Left ventricle myocardium inferior (tissue), 1 donor: ENCODE measurements at regions not wholly inside any gene's neighbourhood (a gene's known extent, or its start where the extent isn't known, plus 50 kb on each side); places are given as distances from the start of the nearest gene placed in this dataset.
"Not testable (repeated sequence)": the region's sequence is repeated elsewhere in the genome, so short reads cannot be mapped to it uniquely, and the experiment has no call there.

Experiments used
- DNase-seq: peaks from one replicate; pipeline ENCODE4 v3.0.0-alpha.2; 2020
- H3K27ac ChIP-seq: fragments of 200-600 bp; replicated peaks from 2 replicates; pipeline ENCODE4 v1.8.0; 2021
- H3K27me3 ChIP-seq: fragments of 200-600 bp; 2 replicates; pipeline ENCODE4 v1.8.0; 2021; ENCODE audit warnings: low read depth
- H3K36me3 ChIP-seq: fragments of 200-600 bp; 2 replicates; pipeline ENCODE4 v1.8.0; 2021
- H3K4me1 ChIP-seq: fragments of 200-600 bp; 2 replicates; pipeline ENCODE4 v1.8.0; 2021
- H3K4me3 ChIP-seq: fragments of 200-600 bp; 2 replicates; pipeline ENCODE4 v1.8.0; 2021; ENCODE audit warnings: mild to moderate bottlenecking, moderate library complexity
- H3K9me3 ChIP-seq: fragments of 200-600 bp; replicated peaks from 2 replicates; pipeline ENCODE4 v1.8.0; 2021
- CTCF ChIP-seq: fragments of 200-600 bp; IDR thresholded peaks from 2 replicates; pipeline ENCODE4 v1.8.0; 2021; ENCODE audit warnings: antibody characterized with exemption, mild to moderate bottlenecking, borderline replicate concordance
- intact Hi-C: fragments of 100-400 bp; cut with micrococcal nuclease; formaldehyde crosslinking; loops from one replicate; pipeline ENCODE4 v1.11.0; 2022
- donor health status: DM: no; HTN: yes; CAD: no; lungs with severe emphysema.

- Histone ChIP-seq H3K36me3 (no peaks in the 10 kb centered on the region), H3K4me1 (no peaks in the 10 kb centered on the region), H3K27ac (no peak overlapping the region), H3K27me3 (no peaks in the 10 kb centered on the region), H3K4me3 (no peak overlapping the region), H3K9me3 (peaks cover 23% of the 10 kb centered on the region)
- DNase-seq: no peak
- intact Hi-C loops: no loop called here
- no peak for TF ChIP-seq CTCF
Observed at GRCh38 chr2:122808286-122808969, 1053.0 kb downstream of the TSN start.

GRCh38 chr2:122812214-122812613 lies 1056.8 kb downstream of the TSN start:
- peaks cover 23% of the 10 kb centered on the region for H3K9me3 ChIP-seq
- DNase-seq, H3K4me3 ChIP-seq, H3K27ac ChIP-seq, H3K27me3 ChIP-seq, H3K36me3 ChIP-seq, H3K4me1 ChIP-seq, intact Hi-C loops: not testable (repeated sequence)

GRCh38 chr2:122815120-122815519 lies 1059.7 kb downstream of the TSN start:
- H3K4me1 ChIP-seq: no peaks in the 10 kb centered on the region
- DNase-seq: no peak
- no peaks in the 10 kb centered on the region for H3K27me3 ChIP-seq
- intact Hi-C loops: no loop called here
- peaks cover 14% of the 10 kb centered on the region for H3K9me3 ChIP-seq
- no peak for TF ChIP-seq CTCF
- no peak overlapping the region for H3K4me3 ChIP-seq
- no peaks in the 10 kb centered on the region for H3K36me3 ChIP-seq
- H3K27ac ChIP-seq: no peak overlapping the region

- Histone ChIP-seq H3K4me3 (no peak overlapping the region), H3K9me3 (peaks cover 10% of the 10 kb centered on the region), H3K27ac (no peak overlapping the region), H3K36me3 (no peaks in the 10 kb centered on the region), H3K27me3 (no peaks in the 10 kb centered on the region), H3K4me1 (no peaks in the 10 kb centered on the region)
- no peak for DNase-seq
- no peak for TF ChIP-seq CTCF
- intact Hi-C loops: no loop called here
Observed at GRCh38 chr2:122816803-122817202, 1061.4 kb downstream of the TSN start.

GRCh38 chr2:122822319-122822718 lies 1066.9 kb downstream of the TSN start:
- no peak overlapping the region for H3K27ac ChIP-seq
- no peaks in the 10 kb centered on the region for H3K27me3 ChIP-seq
- no peak overlapping the region for H3K4me3 ChIP-seq
- intact Hi-C loops: no loop called here
- peaks cover 3% of the 10 kb centered on the region for H3K9me3 ChIP-seq
- no peaks in the 10 kb centered on the region for H3K36me3 ChIP-seq
- H3K4me1 ChIP-seq: no peaks in the 10 kb centered on the region
- no peak for TF ChIP-seq CTCF
- no peak for DNase-seq

- Histone ChIP-seq H3K4me3 (no peak overlapping the region), H3K4me1 (no peaks in the 10 kb centered on the region), H3K36me3 (no peaks in the 10 kb centered on the region), H3K27me3 (no peaks in the 10 kb centered on the region), H3K27ac (no peak overlapping the region), H3K9me3 (peaks cover 15% of the 10 kb centered on the region)
- DNase-seq: no peak
- no peak for TF ChIP-seq CTCF
- intact Hi-C loops: no loop called here
Observed at GRCh38 chr2:122830157-122830556, 1074.7 kb downstream of the TSN start.
